ENCODE measurements at regions not wholly inside any gene's neighbourhood (a gene's known extent, or its start where the extent isn't known, plus 50 kb on each side); places are given as distances from the start of the nearest gene placed in this dataset.

DNA sequence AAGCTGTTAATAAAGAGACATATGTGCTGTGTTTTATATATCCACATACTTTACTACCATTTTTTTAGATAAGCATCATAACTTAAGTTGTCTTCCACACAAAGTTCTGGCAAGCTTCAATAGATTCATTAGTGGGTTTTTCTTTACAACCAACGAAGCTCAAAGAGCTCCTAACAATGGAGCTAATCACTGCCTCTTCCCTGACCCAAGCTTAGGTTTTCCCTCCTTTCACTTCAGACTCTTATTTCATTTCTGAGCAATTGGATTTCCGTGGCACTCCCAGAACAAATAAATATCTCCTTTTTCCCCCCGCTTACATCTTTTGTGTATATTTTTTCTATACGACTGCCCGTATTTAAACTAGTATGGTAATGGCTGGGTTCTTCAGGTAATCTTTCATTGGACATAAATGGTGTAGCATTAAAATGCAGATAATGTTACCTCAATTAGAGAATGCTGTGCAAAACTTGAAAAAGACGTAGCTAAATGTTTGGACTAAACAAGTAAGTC is 275.5 kb upstream of the TMEM161B start:
- no peak for DNase-seq (ENCODE audit: low spot score)

DNA sequence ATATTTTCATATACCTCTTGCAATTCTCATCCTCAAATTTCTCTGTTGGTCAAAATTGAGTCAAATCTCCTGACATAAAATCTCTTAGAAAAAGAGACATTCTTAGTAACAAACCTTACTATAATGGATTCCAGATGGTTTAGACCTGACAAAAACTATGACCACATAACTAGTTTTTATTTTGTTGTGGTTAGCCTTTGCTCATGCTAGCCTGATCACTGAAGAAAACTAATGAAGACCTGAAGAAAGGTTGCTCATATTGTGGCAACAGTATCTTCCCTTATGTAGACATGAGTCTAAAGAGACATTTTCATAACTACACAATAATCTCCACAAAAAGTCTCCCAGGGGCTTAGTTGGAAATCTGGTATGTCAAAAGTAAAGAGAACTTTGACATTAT is 274.1 kb upstream of the TMEM161B start:
- no peak for DNase-seq (ENCODE audit: low spot score)

DNA sequence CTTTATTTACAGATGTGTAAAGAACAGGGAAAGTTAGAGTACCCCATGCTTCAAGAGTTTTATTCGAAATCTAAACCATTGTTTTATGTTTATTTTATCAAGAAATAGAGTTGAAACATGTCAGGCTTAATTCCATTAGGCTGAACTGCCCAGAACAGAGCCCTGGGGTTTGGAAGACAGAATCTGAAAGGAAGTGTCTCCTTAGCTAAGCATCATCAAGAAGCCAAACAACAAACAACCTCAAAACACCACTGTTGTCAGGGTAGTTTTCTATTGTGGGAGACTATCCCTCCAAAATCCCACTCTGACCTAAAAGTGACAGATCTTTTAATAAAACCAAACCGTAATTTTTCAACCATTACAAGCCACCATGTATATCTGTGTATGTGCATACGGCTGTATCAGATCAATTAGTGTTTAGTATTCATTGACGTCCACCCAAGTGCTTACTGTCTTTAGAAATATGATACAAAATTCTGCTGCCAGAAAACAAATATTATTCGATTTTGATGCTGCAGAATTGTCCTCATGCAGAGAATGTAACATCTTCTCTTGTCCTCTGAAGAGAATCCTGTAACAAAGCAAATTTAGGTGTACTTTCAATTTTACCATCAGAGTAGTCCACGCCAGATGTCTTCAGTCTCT is 271.9 kb upstream of the TMEM161B start:
- DNase-seq (ENCODE audit: low spot score), result no peak

DNA sequence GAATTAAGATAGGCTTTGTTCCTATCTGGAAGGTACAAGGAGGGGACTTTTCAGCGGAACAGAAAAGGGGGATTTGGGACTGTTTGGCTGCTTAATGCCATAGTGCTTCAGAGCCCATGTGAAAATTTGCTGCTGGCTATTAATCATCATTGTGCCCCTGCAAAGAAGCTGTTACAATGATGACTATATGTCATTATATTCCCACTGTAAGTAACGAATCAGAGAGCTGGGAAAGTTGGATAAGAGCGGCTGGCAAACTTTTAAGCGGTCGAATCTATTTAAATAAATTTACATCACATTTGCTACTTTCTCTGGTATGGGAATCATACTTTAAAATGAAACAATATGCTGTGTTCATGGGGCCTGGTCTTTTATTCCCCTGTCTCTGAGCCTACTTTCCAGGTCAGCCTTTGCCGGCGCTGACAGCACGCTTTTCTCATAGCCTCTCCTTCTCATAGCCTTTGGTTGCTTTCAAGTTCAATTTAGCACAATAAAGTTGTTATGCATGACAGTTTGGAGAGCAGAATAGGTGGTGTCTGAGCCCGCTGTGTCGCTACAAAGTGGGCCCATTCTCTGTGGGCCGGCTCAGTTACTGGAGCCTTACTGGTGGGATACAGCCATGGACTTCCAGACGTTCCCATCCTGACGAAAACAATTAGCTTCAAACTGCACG is 271.2 kb upstream of the TMEM161B start:
- DNase-seq (ENCODE audit: low spot score), result no peak

DNA sequence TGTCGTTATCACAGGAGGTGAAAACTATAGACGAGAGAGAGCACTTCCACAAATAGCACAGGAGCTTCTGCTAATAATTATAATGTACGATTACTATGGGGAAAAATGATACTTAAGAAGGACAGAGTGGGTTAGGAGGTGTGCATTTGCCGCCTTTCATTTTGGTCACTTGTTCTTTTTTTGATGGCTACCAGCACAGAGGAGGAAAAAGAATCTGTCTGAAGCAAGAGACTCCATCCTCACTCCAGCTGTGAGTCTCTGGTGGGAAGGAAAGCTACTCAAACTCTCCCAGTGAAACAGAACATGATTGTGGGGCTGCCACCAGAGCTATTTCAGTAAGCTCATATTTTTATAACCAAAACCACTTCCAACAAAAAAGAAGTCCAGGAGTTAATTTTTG is 270.4 kb upstream of the TMEM161B start:
- no peak for DNase-seq (ENCODE audit: low spot score)

DNA sequence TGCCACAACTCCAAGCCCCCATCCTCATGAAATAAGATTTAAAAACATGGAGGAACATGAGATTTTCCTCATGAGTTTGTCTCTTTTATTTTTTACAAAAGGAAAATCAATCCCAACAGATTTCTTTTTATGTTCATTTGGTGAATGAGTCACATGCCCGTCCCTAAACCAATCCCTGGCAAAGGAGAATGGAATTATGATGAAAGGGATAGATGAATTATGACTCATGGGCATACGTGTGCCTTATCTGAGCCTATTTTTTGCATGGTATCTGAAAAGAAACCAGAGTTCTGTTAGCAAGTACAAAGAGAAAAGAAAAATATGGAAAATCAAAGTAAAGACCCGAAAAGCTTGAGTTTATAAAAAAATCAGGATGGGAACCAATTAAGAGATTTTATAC is 267.5 kb upstream of the TMEM161B start:
- no peak for DNase-seq (ENCODE audit: low spot score)

DNA sequence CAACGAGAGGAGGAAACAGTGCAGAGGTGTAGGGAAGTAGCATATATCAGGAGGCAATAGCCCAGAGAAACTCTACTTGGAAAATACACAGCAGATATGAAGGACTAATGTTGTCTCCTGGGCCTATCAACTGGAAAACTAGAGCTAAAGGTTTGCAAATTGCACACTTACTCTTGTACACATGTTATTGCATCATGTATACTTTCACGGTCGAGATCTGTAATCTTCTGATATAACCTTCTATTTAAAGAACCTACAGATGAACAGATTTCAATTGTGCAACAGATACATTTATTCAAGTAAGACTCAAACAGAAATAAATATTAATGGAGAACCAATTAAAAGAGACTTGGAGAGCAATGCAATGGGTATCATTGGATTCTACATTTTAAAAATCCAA is 256.3 kb upstream of the TMEM161B start:
- no peak for DNase-seq (ENCODE audit: low spot score)

DNA sequence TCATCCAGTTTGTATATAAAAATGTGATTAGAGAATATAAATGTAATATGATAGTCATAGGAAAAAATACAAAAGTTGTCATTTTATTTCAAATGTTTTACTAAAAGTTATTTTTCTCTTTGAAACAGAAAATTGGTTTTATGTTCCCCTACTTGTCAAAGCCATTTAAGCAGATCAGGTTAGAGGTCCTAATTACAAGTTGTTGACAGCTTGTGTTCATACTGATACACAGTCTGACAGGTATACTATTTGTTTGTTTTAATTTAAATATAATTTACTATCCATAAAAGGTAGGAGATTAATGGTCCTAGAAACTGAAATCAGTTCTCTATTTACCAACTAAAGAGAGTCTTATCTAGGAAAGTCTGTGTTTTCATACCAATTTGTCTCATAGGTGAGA is 250.4 kb upstream of the TMEM161B start:
- DNase-seq (ENCODE audit: low spot score), result no peak

DNA sequence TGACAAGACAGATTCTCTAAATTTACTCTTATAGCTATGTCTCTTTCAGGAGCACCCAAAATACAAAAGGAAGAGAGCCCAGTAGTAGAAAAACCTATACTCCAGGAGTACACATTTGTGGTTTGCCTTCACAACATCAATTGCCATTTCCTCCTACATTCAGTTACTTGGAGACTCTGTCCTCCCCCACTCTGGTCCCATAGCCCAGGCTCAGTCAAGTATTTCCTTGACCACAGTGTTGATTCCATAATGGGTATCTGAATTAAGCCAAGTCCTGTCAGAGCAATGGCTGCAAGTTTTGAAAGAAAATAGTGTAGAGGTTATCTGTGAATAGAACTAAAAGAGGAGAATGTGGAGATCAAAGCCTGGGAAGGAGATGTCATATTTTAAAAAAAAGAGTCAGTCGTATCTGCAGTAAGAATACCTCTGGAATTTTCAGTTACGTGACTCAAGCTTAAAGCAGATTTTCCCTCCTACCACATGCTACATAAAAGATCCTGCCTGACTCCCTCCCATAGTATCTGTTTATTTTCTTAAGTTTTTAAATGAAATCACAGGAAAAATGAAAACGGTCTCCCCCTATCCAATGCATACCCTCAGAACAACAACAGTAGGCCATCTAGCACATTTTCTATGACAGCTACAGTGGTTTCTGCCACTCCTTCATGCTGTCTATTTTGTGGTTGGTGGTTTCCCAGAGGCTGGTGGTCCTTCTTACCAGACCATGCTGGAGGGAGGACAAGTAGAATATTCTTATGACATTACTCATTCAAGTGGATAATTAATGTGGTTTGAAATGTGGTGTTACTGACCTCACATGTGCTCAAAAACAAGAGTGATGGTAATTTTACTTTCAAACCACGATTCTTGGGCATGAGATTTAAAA is 249.7 kb upstream of the TMEM161B start:
- DNase-seq (ENCODE audit: low spot score), result no peak

DNA sequence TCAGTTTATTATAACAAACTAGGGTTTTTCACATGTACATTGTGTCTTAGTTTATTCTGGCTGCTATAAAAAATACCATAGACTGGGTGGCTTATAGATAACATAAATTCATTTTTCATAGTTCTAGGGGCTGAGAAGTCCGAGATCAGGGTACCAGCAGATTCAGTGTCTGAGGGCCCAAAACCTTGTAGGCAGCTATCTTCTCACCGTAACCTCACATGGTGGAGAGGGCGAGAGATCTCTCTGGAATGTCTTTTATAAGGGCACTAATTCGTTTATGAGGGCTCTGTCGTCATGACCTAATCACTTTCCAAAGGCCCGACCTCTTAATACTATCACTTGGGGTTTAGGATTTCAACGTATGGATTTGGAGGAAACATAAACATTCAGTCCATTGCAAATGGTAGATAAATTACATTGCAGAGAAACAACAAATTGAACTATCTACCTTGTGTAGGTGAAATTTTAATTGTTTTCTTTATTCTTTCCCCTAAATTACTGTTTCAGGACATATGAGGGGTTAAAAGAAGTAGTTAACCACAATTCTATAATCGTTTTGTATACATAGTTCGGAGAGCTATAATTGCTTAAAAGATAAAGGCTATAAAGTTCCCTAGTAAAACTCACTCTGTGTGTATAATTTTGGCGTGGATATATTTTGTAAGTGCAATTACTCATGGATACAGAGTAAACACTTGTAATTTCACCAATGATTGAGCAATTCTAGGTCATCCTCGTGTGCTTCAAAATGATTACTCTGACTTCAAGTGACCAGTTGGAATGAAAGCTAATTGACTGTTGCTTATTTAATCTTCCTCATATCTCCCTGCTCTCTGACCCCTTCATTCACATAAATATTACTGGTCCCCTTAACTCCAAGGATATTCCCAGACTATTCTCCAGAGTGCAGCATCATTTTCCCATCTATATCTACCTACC is 247.5 kb upstream of the TMEM161B start:
- DNase-seq (ENCODE audit: low spot score), result no peak

DNA sequence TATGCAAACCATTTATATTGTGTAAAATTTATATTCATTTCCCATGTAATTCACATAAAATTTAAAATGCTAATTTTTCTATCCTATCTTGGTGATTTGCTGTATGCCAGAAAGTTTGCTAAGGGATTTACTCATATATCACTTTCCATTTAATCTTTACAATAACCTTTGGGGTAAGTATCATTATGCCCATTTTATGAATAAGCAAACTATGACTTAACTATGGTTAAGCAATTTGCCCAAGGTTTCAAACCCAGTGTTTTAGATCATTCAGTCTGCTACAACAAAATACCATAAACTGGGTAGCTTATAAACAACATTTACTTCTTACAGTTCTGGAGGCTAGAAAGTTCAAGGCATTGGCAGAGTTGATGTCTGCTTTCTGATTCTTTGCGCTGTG is 246.4 kb upstream of the TMEM161B start:
- no peak for DNase-seq (ENCODE audit: low spot score)

DNA sequence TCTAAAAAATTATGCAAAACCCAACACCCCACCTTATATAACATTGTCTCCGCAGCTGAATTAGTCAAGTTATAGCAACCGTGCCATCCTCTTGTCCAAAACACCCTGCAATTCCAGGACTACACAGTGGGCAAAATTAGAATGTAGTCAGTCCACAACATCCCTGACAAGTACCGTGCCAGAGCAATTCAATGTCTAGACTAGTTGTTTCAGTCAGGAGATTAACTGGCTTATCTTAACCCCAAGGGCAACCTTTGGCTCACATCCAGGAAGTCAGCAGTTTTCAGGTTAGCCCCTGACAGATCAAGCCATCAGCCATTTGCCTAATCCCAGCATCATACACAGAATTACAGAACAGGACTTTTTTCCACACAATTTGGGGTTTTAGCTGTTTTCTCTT is 240.8 kb upstream of the TMEM161B start:
- no peak for DNase-seq (ENCODE audit: low spot score)

DNA sequence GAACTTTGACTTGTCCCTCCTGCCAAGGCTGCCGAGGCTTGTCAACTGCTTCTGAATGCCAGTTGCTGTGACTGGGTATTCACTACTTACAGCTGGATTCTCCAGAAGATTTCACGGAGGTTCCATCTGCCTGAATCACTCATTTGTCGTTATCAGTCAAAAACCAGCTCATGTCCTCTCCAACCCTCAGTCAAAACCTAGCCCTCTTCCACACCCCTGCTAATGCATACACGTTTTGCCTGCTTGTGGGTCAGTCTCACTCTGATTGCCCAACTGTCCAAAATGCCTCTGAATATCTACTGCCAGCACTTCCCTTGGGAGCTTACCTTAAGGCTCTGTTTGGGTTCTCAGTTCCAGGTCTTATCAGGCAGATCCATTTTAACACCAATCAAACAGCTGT is 238.6 kb upstream of the TMEM161B start:
- DNase-seq (ENCODE audit: low spot score), result no peak

DNA sequence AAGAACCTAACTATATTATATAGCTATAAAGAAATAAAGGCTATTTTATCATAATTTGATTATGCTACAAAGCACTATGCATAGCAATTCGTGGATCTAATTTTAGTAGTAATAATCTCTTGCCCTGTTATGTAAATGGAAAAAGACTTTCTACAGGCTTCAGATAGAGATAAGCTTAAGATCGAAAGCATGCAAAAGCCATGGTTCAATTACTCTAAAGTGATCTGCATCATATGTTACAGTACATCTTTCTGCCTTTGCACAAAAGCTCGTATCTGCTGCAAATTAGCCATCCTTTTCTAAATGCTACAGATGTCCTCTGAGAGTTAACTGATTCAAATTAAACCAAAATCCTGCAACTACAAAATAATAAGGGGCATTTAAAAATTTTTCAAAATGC is 234.8 kb upstream of the TMEM161B start:
- DNase-seq (ENCODE audit: low spot score), result peak; percentile 4

DNA sequence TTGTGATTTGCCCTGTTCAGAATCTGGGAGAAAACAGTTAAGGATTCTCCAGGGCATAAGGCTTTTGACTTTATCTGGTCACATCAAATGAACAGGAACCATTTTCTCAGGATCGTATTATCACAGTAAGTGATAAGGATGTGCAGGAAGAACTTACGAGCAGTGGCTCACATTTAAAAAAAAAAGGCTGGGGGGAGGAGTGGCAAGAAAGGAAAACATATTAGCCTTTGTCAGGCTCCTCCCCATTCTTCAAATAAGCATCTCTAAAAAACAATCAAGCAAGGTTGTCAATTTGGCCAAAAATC is 234.3 kb upstream of the TMEM161B start:
- DNase-seq (ENCODE audit: low spot score), result peak; percentile 13

DNA sequence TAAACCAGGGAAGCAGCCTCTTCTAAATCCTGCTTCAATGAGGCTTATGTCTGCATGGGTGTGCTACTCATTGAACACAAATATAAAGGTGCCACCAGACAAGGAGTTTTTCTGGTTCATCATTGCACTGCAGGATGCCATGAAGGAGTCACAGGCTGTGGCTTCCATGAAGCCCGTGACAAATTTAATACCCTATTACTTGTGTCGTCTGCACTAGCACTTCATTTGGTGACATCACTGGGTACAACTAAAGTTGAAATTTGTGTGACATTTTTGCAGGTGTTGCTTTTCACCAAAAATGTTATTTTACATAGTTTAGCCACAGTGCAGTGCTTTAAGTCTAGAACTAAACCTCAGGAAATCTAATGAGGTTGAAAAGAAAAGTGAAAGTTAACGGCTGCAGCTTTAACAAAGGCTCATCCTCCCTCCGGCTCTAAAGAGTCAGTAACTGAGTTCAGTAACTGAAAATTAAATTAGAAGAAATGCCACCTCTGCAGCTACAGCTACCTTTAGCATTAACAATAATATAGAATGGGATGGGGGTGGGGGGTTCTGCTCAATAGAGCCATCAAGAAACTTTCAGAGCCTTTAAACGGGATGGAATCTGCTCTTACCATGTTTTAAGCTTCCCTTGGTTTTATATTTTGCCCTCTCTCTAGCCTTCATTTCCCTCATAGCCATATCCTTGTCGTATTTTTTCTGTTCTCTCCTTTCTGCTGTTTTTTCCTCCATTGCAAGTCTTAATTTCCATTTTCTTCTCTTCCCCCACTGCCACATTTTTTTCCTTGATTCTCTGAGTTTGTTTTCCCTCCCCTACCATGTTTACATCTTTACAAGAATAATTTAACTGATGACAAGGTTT is 233.8 kb upstream of the TMEM161B start:
- peak; percentile 42 for DNase-seq (ENCODE audit: low spot score)

DNA sequence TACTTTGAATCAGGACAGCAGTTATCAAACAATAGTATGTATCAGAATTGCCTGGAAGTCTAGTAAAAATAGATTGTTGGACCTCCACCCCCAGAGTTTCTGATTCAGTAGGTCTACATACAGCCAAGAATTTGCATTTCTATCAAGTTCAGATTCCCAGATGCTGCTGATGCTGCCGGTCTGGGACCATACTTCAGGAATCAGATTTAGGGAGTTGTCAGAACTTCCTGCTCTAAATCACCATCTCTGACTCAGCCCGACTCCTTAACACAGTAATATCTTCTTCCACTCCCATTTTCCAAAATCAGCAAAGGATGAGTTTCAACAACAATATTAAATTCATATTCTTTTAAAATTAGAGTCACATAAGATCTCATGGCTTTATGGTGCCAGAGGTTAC is 227.2 kb upstream of the TMEM161B start:
- no peak for DNase-seq (ENCODE audit: low spot score)

DNA sequence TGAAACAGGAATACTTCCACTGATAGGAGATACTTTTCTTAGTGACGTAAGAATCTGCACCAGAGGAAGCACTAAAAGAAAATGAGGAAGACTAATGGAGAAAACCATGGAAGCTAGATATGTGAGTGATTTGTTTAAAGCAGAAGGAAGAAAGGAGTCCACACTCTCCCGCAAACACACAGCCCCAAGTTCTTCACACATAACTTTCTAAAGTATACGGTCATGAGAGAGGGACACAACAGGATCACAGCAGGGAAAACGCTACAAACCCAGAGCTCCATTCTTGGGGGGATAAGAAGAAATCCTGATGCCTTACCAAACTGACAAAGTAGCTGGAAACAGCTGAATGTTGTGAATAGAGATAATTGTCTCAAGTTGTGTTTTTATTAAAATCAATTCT is 222.2 kb upstream of the TMEM161B start:
- DNase-seq (ENCODE audit: low spot score), result no peak

DNA sequence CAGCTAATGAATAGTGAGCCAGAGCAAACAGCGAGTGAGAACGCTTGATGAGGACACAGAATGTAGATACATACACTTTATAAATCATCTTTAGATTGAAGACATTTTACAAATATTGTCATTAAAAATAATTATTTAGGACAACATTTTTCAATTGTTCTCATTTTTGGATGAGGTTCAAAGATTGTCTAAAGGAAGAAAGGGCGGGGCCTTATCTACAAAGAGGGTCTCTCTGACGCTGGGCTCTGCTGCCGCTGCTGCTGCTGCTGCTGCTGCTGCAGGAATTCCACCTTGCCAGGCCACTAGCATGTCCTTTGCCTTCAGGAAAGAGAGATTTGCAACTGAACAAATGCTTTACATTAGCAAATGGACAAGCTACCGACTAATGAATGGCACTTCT is 220.7 kb upstream of the TMEM161B start:
- no peak for DNase-seq (ENCODE audit: low spot score)

DNA sequence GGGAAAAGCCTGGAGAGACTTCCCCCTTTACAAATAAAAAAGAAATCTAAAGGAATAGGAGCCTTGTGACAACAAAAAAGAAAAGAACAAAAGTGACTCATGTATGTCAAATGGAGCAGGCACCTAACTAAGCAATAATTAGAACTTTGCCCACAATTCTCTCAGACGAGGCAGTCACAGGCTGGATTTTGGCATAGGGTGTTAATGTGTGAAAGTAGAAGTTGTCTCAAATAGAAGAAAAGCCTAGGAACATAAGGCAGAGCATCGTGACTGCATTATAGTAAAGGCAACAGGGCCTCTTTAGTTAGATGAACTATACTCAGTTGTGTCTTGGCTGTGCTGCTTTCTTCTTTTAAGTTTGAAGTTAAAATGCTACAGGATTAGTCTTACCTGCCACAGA is 219.9 kb upstream of the TMEM161B start:
- DNase-seq (ENCODE audit: low spot score), result no peak

DNA sequence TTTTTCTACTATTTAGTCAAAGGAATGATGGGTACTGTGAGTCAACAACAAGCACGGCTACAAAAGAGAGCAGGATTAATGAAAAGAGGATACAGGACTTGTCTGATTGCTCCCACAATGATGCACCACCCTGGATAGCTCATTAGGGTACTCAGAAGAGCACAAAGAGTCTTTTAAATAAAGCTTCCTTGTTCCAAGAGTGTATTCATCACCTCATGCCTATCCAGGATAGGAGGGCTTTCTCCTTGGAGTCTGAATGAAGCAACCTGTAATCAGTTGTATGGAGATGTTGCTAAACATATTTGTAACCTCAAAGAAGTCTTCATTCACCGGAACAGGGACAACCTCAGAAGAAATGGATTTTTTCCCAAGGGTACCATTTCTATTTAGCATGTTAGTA is 219.5 kb upstream of the TMEM161B start:
- DNase-seq (ENCODE audit: low spot score), result no peak
